Right lobe of liver (tissue), 6 donors: ENCODE measurements at regions not wholly inside any gene's neighbourhood (a gene's known extent, or its start where the extent isn't known, plus 50 kb on each side); places are given as distances from the start of the nearest gene placed in this dataset.

ENCODE experiments used
- ATAC-seq, 4 donors: fragments of 200-7000 bp; cut with Tn5 transposase; one replicate each; pipeline ENCODE4 v1.9.1; 2020; ENCODE audit warnings: mild to moderate bottlenecking in 4 of 4, moderate library complexity in 4 of 4
- DNase-seq, 3 donors: peaks; one replicate each; pipeline ENCODE4 v3.0.0-alpha.2; 2020
- H3K27ac ChIP-seq, 3 donors: fragments of 200-600 bp; one replicate each; pipeline ENCODE4 v1.8.0; 2022
- H3K27me3 ChIP-seq, 2 donors: fragments of 200-600 bp; one replicate each; pipeline ENCODE4 v1.8.0; 2022
- H3K36me3 ChIP-seq, 4 donors: fragments of 200-600 bp; sonication (generic) in 1 of 4; one replicate each; pipeline versions ENCODE4 v1.5.1 to v1.8.0; 2017 to 2022; ENCODE audit warnings: control low read depth in 1 of 4
- H3K4me1 ChIP-seq, 4 donors: fragments of 200-600 bp; sonication (generic) in 1 of 4; one replicate each; pipeline versions ENCODE4 v1.5.1 to v1.8.0; 2017 to 2022; ENCODE audit warnings: control low read depth in 1 of 4
- H3K4me3 ChIP-seq, 3 donors: fragments of 200-600 bp; one replicate each; pipeline ENCODE4 v1.8.0; 2022
- H3K9me3 ChIP-seq, 4 donors: fragments of 200-600 bp; sonication (generic) in 1 of 4; one replicate each; pipeline versions ENCODE4 v1.5.1 to v1.8.0; 2017 to 2022; ENCODE audit warnings: control low read depth in 1 of 4
- CTCF ChIP-seq, 4 donors: fragments of 200-600 bp in 3 of 4; fragments of 450-650 bp in 1 of 4; IDR thresholded peaks; one replicate each; pipeline versions ENCODE4 v1.5.1 to v1.8.0; 2016 to 2022; ENCODE audit warnings: antibody characterized with exemption in 4 of 4, mild to moderate bottlenecking in 2 of 4
- POLR2A ChIP-seq: fragments of 450-650 bp; IDR thresholded peaks from one replicate; pipeline ENCODE4 v1.6.1; 2017; ENCODE audit warnings: antibody characterized with exemption, mild to moderate bottlenecking
- WGBS: methylation state at CpG from one replicate; pipeline ENCODE4 v1.1.6; 2018; ENCODE audit warnings: low coverage, low lambda C conversion rate; ENCODE audit not compliant: insufficient coverage; ENCODE audit errors: missing lambda C conversion rate; 5-methylcytosine and 5-hydroxymethylcytosine counted together
- intact Hi-C, 2 donors: fragments of 100-400 bp; cut with DNase I; formaldehyde crosslinking; loops; one replicate each; pipeline versions ENCODE4 v1.11.2 to v1.14.1; 2022
- donor health status: DM: no; HTN: yes; CAD: no.
- donor health status: DM: no; HTN: no; CAD: no.
- donor health status: DM: no; HTN: no; CAD: no.
- donor health status: DM: no; HTN: yes; CAD: no.
- donor health status: DM: no; HTN: yes; CAD: no.

- Histone ChIP-seq H3K4me1 (no peaks in the 10 kb centered on the region), H3K9me3 (no peaks in the 10 kb centered on the region), H3K27ac (no peak overlapping the region), H3K36me3 (no peaks in the 10 kb centered on the region), H3K27me3 (no peaks in the 10 kb centered on the region), H3K4me3 (no peak overlapping the region)
- DNase-seq (no peak), ATAC-seq (no peak)
- 50% methylated on average over 5 of the region's 5 CpGs for WGBS
- intact Hi-C loops = no loop called here
- TF ChIP-seq CTCF (IDR thresholded peaks at IDR 0.05) = no peak
- no peak for TF ChIP-seq POLR2A
These were observed 655.5 kb downstream of the DCDC2C start for GRCh38 chr2:4358837-4359236.

- no peak overlapping the region for H3K4me3 ChIP-seq
- no peaks in the 10 kb centered on the region for H3K9me3 ChIP-seq
These were observed 665.5 kb downstream of the DCDC2C start for GRCh38 chr2:4368907-4369306.

DNA sequence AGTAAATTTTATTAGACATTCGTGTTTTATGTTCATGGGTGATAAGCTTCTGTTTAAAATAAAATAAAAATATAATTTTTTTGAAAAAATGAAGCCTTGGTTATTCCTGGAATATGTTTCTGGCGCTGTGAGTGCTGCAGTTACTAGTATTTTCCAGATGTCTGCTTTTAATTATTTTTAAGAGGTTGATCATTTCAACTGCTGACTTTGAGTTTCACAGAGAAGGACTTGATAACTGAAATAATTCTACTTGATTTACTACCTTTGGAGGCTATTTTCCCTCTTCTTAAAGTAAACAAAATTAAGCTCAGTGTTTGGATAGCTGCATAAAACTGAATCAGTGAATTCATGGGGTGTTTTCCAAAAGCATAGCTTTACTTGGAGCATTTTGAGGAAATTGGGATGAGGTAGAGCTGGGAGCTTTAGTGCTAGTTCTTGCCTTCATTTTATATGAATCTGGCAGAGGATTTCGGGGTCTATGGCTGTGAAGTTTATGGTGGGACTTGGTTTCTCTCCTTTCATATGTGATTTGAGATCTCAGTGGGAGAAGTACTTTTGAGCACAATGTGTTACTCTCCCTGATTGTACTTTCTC is 666.5 kb downstream of the DCDC2C start:
- Histone ChIP-seq H3K27ac (no peak overlapping the region), H3K4me1 (no peaks in the 10 kb centered on the region), H3K36me3 (no peaks in the 10 kb centered on the region), H3K27me3 (no peaks in the 10 kb centered on the region), H3K9me3 (no peaks in the 10 kb centered on the region), H3K4me3 (no peak overlapping the region)
- no peak for DNase-seq
- TF ChIP-seq POLR2A (no peak), CTCF (IDR thresholded peaks at IDR 0.05) (no peak)
- WGBS = 28% methylated on average over 3 of the region's 3 CpGs
- ATAC-seq = no peak
- intact Hi-C loops = no loop called here

More at GRCh38 chr2:4368907-4369306, 665.5 kb downstream of the DCDC2C start:
- Histone ChIP-seq H3K4me1 (no peaks in the 10 kb centered on the region), H3K36me3 (no peaks in the 10 kb centered on the region), H3K27ac (no peak overlapping the region), H3K27me3 (no peaks in the 10 kb centered on the region)
- no peak for DNase-seq
- no peak for ATAC-seq
- intact Hi-C loops = no loop called here
- TF ChIP-seq CTCF (IDR thresholded peaks at IDR 0.05) = no peak
- WGBS = no CpG with 5 or more reads among the region's 4 CpGs

- H3K9me3 ChIP-seq = no peaks in the 10 kb centered on the region
- no peaks in the 10 kb centered on the region for H3K4me1 ChIP-seq
- no peaks in the 10 kb centered on the region for H3K27me3 ChIP-seq
- no peak overlapping the region for H3K4me3 ChIP-seq
- no peak overlapping the region for H3K27ac ChIP-seq
- no peaks in the 10 kb centered on the region for H3K36me3 ChIP-seq
- WGBS = 59% methylated on average over 2 of the region's 3 CpGs
- DNase-seq = no peak
- intact Hi-C loops = no loop called here
- no peak for ATAC-seq
- TF ChIP-seq CTCF (IDR thresholded peaks at IDR 0.05) (no peak), POLR2A (no peak)
These were observed 667.2 kb downstream of the DCDC2C start for GRCh38 chr2:4370422-4371090.
